ENCODE measurements at regions not wholly inside any gene's neighbourhood (a gene's known extent, or its start where the extent isn't known, plus 50 kb on each side); places are given as distances from the start of the nearest gene placed in this dataset.
A peak's percentile ranks its signal among the peaks of the same experiment; 100 is the strongest.

- H3K36me3 ChIP-seq = no peaks in the 10 kb centered on the region
- H3K9me3 ChIP-seq = no peaks in the 10 kb centered on the region
- H3K4me3 ChIP-seq = no peak overlapping the region
- peaks cover 0 to 3% (median 2%) of the 10 kb centered on the region in 3 donors for H3K4me1 ChIP-seq
- no peak for TF ChIP-seq POLR2A (IDR thresholded peaks at IDR 0.05)
- peak overlapping the region in 1 of 4 donors; percentile 12 for H3K27ac ChIP-seq
- WGBS, 2 donors (ENCODE audit: low coverage in 1 of 2) = 72 to 78% methylated on average over 3 to 4 of the region's 4 CpGs
- no peaks in the 10 kb centered on the region for H3K27me3 ChIP-seq
- no peak for ATAC-seq
Observed at GRCh38 chr14:51430079-51430478, 190.0 kb downstream of the TMX1 start.

- no peak for ATAC-seq
- H3K4me3 ChIP-seq = no peak overlapping the region
- 51 to 93% methylated on average over 3 of the region's 3 CpGs for WGBS, 2 donors (ENCODE audit: low coverage in 1 of 2)
Observed at GRCh38 chr14:51430633-51431032, 190.6 kb downstream of the TMX1 start.

GRCh38 chr14:51431033-51431709 is 191.1 kb downstream of the TMX1 start:
- Histone ChIP-seq H3K27ac (no peak overlapping the region), H3K36me3 (no peaks in the 10 kb centered on the region), H3K27me3 (no peaks in the 10 kb centered on the region), H3K4me3 (no peak overlapping the region), H3K9me3 (no peaks in the 10 kb centered on the region), H3K4me1 (no peaks in the 10 kb centered on the region)
- TF ChIP-seq, protein P1, sequence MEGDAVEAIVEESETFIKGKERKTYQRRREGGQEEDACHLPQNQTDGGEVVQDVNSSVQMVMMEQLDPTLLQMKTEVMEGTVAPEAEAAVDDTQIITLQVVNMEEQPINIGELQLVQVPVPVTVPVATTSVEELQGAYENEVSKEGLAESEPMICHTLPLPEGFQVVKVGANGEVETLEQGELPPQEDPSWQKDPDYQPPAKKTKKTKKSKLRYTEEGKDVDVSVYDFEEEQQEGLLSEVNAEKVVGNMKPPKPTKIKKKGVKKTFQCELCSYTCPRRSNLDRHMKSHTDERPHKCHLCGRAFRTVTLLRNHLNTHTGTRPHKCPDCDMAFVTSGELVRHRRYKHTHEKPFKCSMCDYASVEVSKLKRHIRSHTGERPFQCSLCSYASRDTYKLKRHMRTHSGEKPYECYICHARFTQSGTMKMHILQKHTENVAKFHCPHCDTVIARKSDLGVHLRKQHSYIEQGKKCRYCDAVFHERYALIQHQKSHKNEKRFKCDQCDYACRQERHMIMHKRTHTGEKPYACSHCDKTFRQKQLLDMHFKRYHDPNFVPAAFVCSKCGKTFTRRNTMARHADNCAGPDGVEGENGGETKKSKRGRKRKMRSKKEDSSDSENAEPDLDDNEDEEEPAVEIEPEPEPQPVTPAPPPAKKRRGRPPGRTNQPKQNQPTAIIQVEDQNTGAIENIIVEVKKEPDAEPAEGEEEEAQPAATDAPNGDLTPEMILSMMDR (IDR thresholded peaks at IDR 0.05) = no peak
- TF ChIP-seq POLR2AphosphoS5 (IDR thresholded peaks at IDR 0.05) = no peak
- no peak for TF ChIP-seq EP300 (IDR thresholded peaks at IDR 0.05)
- TF ChIP-seq POLR2A (IDR thresholded peaks at IDR 0.05) = no peak
- ATAC-seq = no peak
- WGBS, 2 donors (ENCODE audit: low coverage in 1 of 2) = 60 to 64% methylated on average over 3 of the region's 3 CpGs

More at GRCh38 chr14:51430633-51431032, 190.6 kb downstream of the TMX1 start:
- Histone ChIP-seq H3K27me3 (no peaks in the 10 kb centered on the region), H3K4me1 (no peaks in the 10 kb centered on the region), H3K27ac (peak overlapping the region in 1 of 4 donors; percentile 12), H3K9me3 (no peaks in the 10 kb centered on the region), H3K36me3 (no peaks in the 10 kb centered on the region)
- no peak for TF ChIP-seq EP300 (IDR thresholded peaks at IDR 0.05)
- TF ChIP-seq POLR2AphosphoS5 (IDR thresholded peaks at IDR 0.05) = no peak
- no peak for TF ChIP-seq POLR2A (IDR thresholded peaks at IDR 0.05)
- TF ChIP-seq, protein P1 (IDR thresholded peaks at IDR 0.05) = no peak

- H3K9me3 ChIP-seq = no peaks in the 10 kb centered on the region
- WGBS, 2 donors (ENCODE audit: low coverage in 1 of 2) = 75 to 100% methylated on average over 1 of the region's 1 CpG
- no peaks in the 10 kb centered on the region for H3K4me1 ChIP-seq
- ATAC-seq = no peak
- no peak overlapping the region for H3K27ac ChIP-seq
- TF ChIP-seq EP300 (IDR thresholded peaks at IDR 0.05) (no peak), POLR2AphosphoS5 (IDR thresholded peaks at IDR 0.05) (no peak), POLR2A (IDR thresholded peaks at IDR 0.05) (no peak)
- TF ChIP-seq, protein P1 (IDR thresholded peaks at IDR 0.05) = no peak
- no peaks in the 10 kb centered on the region for H3K36me3 ChIP-seq
- no peaks in the 10 kb centered on the region for H3K27me3 ChIP-seq
- no peak overlapping the region for H3K4me3 ChIP-seq
Observed at GRCh38 chr14:51431741-51432140, 191.7 kb downstream of the TMX1 start.

- Histone ChIP-seq H3K4me3 (no peak overlapping the region), H3K27ac (no peak overlapping the region), H3K9me3 (no peaks in the 10 kb centered on the region), H3K36me3 (no peaks in the 10 kb centered on the region), H3K27me3 (no peaks in the 10 kb centered on the region), H3K4me1 (no peaks in the 10 kb centered on the region)
- TF ChIP-seq, protein P1 (IDR thresholded peaks at IDR 0.05) = no peak
- TF ChIP-seq POLR2A (IDR thresholded peaks at IDR 0.05) (no peak), EP300 (IDR thresholded peaks at IDR 0.05) (no peak), POLR2AphosphoS5 (IDR thresholded peaks at IDR 0.05) (no peak)
- no peak for ATAC-seq
- WGBS, 2 donors (ENCODE audit: low coverage in 1 of 2) = 83 to 100% methylated on average over 2 to 3 of the region's 3 CpGs
Observed at GRCh38 chr14:51432302-51432948, 192.4 kb downstream of the TMX1 start.
